MCF 10A (cell line): ENCODE measurements at regions not wholly inside any gene's neighbourhood (a gene's known extent, or its start where the extent isn't known, plus 50 kb on each side); places are given as distances from the start of the nearest gene placed in this dataset.

ENCODE experiments used
- BruUV-seq: library from RNA; stranded (reverse); fragments of 400-500 nt; replicated peaks from 2 replicates; lab custom pipeline; 2021; lab: Mats Ljungman, UMichigan
- CTCF ChIA-PET: fragments of 300-600 bp; sonication (Branson Sonifier 250); formaldehyde crosslinking; extraction: SDS; loops from one replicate; lab custom pipeline; 2021; ENCODE audit warnings: antibody characterized with exemption, inconsistent platforms; lab: Yijun Ruan, JAX
- POLR2A ChIA-PET: fragments of 300-600, 350-650 bp; sonication (Branson Sonifier 250); formaldehyde crosslinking; extraction: SDS; loops from one replicate; lab custom pipeline; 2020; ENCODE audit warnings: antibody characterized with exemption, inconsistent platforms; lab: Yijun Ruan, JAX
- DNase-seq: peaks from one replicate; pipeline ENCODE4 v3.0.0-alpha.2; 2018; ENCODE audit not compliant: unreplicated experiment
- H3K27ac Mint-ChIP-seq: one replicate; pipeline ENCODE4 v1.8.0; 2022; ENCODE audit warnings: mild to moderate bottlenecking, low read depth, mixed read lengths; ENCODE audit not compliant: unreplicated experiment
- H3K27me3 Mint-ChIP-seq: one replicate; pipeline ENCODE4 v1.8.0; 2022; ENCODE audit warnings: mixed read lengths; ENCODE audit not compliant: insufficient read depth, unreplicated experiment
- H3K36me3 Mint-ChIP-seq: one replicate; pipeline ENCODE4 v1.8.0; 2022; ENCODE audit warnings: mild to moderate bottlenecking, moderate library complexity, mixed read lengths; ENCODE audit not compliant: insufficient read depth, unreplicated experiment
- H3K4me1 Mint-ChIP-seq: one replicate; pipeline ENCODE4 v1.8.0; 2022; ENCODE audit warnings: mixed read lengths; ENCODE audit not compliant: insufficient read depth, unreplicated experiment
- H3K4me3 Mint-ChIP-seq: one replicate; pipeline ENCODE4 v1.8.0; 2022; ENCODE audit warnings: mild to moderate bottlenecking, moderate library complexity, mixed read lengths; ENCODE audit not compliant: unreplicated experiment
- H3K9me3 Mint-ChIP-seq: one replicate; pipeline ENCODE4 v1.8.0; 2022; ENCODE audit warnings: mixed read lengths; ENCODE audit not compliant: unreplicated experiment
- intact Hi-C: fragments of 100-400 bp; cut with micrococcal nuclease; formaldehyde crosslinking; loops from 2 replicates; pipeline ENCODE4 v1.14.1; 2022
- TF ChIP-seq, protein P1 (sequence below): fragments of 200-600 bp; IDR thresholded peaks from one replicate; pipeline ENCODE4 v1.8.0; 2022; ENCODE audit warnings: antibody characterized with exemption, mild to moderate bottlenecking; ENCODE audit not compliant: unreplicated experiment

DNA sequence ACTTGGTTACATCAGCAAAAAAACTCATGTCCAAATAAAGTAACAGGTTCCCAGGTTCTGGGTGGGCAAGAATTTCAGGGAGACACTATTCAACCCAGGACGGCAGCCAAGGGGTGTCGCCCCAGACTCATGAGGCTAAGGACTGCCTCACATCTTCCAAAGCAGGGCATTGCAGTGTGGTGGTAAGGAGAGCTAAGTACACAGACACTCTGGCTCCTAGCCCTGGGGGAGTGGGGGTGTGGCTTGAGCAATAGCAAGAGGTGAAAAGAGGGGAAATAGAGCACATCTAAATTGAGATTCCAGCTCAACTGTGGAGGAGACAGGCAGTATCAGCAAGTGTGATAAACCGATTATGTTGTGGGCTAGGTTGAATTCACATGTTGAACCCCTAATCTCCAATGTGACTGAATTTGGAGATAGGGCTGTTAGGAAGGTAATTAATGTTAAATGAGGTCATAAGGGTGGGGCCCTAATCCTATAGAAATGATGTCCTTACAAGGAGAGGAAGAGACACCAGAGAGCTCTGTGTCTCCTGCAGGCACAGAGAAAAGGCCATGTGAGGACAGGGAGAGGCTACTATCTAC, 49.9 kb upstream of the MARCHF11 start:
- intact Hi-C loops, result no loop called here
- no peaks in the 10 kb centered on the region for H3K36me3 Mint-ChIP-seq
- TF ChIP-seq, protein P1, sequence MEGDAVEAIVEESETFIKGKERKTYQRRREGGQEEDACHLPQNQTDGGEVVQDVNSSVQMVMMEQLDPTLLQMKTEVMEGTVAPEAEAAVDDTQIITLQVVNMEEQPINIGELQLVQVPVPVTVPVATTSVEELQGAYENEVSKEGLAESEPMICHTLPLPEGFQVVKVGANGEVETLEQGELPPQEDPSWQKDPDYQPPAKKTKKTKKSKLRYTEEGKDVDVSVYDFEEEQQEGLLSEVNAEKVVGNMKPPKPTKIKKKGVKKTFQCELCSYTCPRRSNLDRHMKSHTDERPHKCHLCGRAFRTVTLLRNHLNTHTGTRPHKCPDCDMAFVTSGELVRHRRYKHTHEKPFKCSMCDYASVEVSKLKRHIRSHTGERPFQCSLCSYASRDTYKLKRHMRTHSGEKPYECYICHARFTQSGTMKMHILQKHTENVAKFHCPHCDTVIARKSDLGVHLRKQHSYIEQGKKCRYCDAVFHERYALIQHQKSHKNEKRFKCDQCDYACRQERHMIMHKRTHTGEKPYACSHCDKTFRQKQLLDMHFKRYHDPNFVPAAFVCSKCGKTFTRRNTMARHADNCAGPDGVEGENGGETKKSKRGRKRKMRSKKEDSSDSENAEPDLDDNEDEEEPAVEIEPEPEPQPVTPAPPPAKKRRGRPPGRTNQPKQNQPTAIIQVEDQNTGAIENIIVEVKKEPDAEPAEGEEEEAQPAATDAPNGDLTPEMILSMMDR, result no peak
- DNase-seq, result no peak
- ChIA-PET POLR2A (no interaction called here), CTCF (no interaction called here)
- no peak overlapping the region for H3K4me3 Mint-ChIP-seq
- H3K27me3 Mint-ChIP-seq, result peaks cover 37% of the 10 kb centered on the region
- no peaks in the 10 kb centered on the region for H3K9me3 Mint-ChIP-seq
- no peaks in the 10 kb centered on the region for H3K4me1 Mint-ChIP-seq
- no peak overlapping the region for H3K27ac Mint-ChIP-seq
- no TSS peak for BruUV-seq
